Eye (tissue), 1 donor: ENCODE measurements at regions not wholly inside any gene's neighbourhood (a gene's known extent, or its start where the extent isn't known, plus 50 kb on each side); places are given as distances from the start of the nearest gene placed in this dataset.
"Not testable (repeated sequence)": the region's sequence is repeated elsewhere in the genome, so short reads cannot be mapped to it uniquely, and the experiment has no call there.

Experiments
- DNase-seq: peaks from one replicate; pipeline ENCODE4 v3.0.0-alpha.2; 2015

DNA sequence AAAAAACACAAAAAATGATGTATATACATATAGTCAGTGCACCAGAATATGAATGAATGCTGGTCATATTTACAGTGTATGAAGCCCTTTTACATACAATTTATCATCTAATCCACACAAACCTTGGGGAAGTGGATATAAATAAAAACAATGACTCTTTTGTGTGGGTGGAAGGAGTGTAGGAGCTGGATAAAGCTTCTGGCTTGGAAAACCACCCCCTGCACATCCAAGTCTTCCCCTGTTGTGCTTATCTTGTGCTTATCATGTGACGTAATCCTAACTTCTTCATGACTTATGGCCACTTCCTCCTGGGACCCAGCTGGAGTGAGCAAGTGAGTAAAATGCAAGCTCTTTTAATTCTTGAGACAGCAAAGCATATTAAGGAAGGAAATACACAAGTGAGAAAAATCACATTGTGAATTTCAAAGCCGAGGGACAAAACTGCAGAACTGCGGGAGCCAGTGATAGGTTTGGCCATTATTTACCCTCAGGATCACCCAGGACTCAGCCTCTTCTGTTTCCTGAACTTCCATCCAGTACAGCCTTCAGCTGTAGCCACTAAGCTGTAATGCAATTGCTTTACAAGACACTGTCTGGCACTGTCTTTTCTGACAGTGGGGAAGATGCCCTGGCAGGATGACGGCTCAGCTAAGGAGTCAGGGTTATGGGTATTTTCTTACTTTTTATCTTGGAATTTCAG is 104.0 kb upstream of the PPM1J start:
- DNase-seq: no peak

DNA sequence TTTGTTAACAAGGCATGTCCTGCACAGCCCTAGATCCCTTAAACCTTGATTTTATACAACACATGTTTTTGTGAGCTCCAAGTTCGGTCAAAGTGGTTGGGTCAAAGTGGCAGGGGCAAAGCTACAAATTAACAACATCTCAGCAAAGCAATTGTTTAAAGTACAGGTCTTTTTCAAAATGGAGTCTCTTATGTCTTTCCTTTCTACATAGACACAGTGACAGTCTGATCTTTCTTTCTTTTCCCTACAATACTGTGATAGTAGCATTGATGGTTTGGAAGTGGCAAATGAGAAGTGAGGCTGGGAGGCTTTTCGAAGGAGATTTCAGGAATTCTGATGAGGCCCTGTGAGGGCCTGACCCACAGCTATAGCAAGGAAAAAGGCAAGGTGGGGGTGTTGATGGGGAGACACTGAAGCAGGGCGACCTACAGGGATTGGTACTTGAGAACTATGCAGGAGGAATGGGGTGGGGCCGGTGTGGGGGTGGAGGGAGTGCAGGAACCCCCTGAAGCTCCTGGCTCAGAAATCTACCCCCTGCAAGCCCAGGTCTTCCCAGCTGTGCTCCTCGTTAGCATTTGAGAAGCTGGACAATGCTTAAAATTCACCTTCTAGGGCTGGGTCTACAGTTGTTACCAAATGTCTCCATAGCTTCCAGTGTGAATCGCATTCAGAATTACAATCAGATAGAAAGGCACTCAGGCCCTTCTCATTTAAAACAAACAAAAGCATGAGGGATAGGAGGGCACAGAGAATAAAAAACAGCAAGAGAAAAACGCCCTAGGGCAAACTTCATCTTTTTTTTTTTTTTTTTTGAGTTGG is 102.6 kb upstream of the PPM1J start:
- DNase-seq: no peak

DNA sequence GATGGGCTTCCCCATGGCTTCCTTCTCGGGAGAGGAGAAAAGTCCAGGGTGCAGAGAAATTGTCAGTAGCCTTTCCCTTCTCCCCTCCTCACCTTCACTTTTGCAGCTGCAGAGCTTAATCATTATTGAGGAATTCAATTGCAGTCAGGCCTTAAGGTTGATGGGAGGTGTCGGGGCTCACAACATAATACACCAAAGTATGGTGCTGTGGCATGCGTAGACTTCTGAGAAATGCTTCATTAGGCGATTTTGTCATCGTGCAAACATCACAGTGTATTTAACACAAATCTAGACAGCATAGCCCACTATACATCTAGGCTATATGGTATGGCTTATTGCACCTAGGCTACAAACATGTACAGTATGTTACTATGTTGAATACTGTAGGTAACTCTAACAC is 100.2 kb upstream of the PPM1J start:
- no peak for DNase-seq

DNA sequence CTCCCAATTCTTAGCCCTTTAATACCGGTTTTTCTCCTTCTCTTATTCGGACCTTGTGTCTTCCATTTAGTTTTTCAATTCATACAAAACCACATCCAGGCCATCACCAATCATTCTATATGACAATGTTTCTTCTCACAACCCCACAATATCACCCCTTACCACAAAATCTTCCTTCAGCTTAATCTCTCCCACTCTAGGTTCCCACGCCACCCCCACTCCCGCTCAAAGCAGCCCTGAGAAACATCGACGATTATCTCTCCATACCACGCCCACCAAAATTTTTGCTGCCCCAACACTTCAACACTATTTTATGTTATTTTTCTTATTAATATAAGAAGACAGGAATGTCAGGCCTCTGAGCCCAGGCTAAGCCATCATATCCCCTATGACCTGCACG is 99.5 kb upstream of the PPM1J start:
- DNase-seq: not testable (repeated sequence)

DNA sequence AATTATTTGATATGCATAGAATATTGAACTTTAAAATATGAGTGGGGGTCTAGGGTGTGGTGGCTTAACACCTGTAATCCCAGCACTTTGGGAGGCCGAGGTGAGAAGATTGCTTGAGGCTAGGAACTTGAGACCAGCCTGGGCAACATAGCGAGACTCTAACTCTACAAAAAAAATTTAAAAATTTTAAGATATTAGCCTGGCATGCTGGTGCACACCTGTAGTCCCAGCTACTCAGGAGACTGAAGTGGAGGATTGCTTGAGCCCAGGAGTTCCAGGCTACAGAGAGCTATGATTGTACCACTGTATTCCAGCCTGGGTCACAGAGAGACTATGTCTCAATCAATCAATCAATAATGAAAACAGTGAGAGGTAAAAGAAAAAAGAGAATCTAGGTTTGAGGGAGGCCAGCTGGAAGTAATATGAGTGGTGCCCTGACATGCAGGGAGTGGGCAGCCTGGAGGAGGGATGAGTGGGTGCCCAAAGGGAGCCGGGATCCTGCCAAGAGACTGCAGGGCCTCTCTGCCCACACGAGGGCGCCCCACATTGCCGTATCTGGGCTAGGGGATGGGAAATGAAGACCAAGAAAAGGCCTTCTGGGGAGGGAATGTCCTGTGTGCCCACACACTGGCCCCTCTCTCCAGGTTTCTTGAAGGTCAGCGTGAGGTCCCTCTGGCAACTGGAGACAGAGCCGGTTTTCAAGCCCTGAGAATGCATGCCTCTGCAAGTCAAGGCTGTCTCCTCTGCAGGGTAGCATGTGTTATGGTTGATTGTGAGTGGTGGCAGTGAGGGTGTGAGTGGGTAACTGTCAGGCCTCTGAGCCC is 93.9 kb upstream of the PPM1J start:
- peak; percentile 87 for DNase-seq

DNA sequence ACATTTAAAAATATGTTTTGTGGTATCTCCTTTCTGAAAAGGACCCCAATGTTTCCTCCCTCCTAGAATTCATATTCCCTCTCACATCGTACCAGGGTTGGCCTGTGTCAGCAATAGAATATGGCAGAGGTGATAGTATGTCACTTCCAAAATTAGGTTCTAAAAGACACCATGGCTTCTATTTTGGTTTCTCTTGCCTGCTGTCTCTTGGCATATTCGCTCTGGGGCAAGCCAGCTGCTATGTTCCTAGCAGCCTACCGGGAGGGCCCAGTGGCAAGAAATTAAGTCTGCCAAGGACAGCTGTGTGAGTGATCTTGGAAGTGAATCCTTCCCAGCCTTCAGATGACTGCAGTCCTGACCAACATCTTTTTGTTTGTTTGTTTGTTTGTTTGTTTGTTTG is 92.9 kb upstream of the PPM1J start:
- DNase-seq: no peak

DNA sequence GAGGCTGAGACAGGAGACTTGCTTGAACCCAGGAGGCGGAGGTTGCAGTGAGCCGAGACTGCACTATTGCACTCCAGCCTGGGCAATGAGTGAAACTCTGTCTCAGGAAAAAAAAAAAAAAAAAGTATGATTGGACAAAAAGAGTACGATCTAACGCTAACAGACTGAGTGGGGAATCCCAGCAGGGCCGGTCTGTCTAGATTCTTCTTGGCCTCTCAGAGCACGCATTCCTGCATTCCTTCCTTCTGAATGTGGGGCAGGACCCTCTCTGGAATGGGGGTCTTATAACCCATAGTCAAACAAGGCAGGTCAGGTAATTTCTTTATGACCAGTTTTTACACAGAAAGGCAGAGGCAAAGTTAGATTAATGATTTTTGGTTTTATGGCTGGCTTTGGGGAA is 92.0 kb upstream of the PPM1J start:
- no peak for DNase-seq

DNA sequence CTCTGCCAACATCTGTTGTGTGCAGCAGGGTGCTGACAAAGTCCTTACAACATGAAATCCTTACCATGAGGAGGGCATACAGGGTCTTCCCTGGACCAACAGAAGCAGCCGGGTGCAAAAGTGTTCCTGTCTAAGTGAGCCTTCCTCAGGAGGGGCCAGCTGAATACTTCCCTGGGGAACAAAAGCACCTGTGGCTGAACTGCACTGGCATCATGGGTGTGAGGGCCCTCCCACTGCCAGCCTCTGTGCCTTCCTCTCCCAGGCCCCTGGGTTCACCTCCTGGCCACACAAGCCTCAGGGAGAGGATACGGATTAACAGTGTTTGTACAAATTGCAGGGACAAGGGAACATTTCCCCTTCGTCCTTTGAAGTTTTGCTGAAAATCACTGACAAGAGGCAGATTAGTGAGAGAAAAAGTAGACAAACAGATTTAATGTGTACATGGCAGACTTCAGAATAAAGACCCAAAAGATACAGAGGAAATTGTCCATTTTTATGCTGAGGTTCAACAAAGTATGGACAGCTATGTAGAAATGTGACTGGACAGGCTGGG is 91.0 kb upstream of the PPM1J start:
- peak; percentile 18 for DNase-seq

DNA sequence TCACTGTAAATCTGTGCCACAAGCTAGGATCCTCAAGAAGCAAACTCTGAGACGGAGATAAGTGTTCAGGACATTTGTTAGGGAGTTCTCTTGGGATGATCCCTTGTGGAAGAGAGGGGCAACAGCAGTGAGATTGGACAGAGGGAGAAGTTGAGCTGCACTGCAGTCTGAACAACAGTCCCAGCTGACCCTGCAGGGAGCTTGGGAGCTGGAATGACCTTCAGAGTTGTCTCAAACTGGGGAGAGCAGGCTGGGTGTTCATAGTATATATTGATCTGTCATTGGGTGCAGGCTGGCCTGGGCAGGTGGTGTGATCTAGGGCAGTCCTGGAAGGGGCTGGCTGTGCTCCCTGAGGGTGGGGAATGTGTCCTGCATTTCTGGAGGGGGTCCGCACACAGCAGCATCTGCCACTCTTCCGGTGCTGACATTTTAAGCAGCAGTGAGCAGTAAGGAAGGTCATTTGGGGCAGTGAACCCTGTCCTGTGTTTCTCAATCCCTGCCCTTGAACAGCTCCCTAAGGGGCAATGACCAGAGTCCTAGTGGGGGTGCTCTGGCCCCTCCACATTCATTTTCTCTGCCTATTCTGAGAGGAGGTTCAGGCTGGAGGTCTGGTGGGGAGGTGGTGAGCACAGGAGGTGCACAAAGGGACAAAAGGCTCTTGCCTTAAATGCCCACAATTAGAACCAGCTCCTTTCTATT is 90.2 kb upstream of the PPM1J start:
- no peak for DNase-seq

DNA sequence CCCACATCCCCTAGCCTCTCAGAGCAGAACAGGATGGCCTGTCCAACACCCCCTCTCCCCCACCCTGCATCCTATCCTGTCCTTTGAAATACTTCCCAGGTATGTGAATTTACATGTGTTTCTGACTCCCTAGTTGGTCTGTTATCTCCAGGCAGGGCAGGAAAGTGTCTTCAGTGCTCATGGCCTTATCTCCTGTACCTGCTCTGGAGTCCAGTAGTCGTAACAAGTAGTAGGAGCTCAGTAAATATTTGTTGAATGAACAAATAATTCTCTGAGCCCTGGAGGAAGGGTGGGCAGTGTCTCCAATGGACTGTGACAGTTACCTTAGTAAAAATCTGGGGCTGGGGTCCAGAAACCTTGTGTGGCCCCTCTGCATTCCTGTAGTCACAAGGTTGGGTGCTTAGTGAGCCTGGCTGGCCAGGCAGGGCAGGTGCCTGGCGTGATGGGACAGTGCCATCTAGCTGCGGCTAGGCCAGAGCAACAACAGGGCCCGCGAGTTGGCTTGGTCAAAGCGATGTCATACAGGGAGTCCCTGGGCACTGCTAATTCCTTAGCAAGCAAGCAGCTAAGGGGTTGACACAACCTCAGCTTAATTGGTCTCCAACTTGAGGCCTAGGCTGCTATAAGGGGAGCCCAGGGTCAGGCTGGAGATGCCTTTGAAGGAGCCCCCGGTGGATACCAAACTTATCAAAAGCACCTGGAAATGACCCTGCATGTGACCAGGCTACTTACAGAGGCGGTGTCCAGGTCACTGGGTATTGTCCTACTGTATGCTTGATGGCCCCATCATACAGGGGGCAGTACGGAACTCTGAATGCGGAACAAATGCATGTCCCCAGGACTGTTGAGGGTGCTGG is 89.0 kb upstream of the PPM1J start:
- peak; percentile 83 for DNase-seq

DNA sequence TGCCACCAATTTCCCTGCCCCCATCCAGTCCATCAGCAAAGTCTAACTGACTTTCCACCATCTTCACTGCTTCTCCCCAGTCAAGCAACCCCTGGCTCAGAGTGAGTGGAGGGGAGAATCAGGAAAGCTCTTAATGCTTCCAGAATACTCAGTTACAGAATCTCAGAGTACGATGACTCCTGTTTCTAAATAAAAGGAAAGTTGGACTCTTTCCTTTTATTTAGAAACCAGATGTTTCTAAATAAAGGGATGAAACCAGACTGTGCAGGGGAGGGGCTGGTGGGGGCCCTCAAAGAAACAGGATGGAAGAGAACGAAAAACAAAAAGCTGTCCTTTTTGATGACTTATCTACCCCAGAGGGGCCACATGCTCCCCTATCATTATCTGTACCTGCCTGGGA is 85.2 kb upstream of the PPM1J start:
- DNase-seq: no peak

DNA sequence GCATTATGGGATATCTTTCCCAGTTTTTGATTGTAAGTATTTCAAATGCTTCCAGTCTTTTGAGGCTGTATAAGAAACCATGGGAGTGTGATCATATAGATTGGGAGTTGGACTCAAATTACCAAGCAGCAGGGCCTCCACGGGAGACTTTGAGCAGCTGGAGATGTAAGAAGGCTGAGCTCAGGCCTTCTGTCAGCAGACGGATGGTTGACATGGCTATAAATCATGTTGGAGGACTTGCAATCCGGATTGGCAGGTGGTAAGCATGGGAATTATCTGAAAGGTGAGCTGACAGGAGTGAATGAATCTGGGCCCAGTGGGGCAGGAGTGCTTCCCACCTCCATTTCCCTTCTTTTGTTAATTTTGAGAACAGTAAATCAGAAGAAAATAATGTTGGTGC is 83.2 kb upstream of the PPM1J start:
- no peak for DNase-seq

DNA sequence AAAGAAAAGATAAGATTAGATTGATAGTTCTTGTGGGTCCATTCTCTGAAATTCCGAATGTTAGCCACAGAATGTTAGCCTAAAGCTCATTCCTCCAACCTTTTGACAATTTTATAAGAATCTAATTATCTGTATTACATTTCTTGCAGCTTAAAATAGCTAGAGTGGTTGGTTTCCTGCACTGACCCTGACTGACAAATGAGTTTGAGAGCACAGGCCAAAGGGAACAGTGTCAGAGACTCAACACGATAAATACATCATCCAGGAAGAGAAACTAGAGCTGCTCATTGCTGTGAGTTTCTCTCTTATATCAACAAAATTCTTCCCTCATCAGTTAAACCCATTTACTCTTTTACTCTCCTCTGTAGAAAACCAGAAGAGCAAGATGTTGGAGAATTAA is 82.1 kb upstream of the PPM1J start:
- DNase-seq: no peak

DNA sequence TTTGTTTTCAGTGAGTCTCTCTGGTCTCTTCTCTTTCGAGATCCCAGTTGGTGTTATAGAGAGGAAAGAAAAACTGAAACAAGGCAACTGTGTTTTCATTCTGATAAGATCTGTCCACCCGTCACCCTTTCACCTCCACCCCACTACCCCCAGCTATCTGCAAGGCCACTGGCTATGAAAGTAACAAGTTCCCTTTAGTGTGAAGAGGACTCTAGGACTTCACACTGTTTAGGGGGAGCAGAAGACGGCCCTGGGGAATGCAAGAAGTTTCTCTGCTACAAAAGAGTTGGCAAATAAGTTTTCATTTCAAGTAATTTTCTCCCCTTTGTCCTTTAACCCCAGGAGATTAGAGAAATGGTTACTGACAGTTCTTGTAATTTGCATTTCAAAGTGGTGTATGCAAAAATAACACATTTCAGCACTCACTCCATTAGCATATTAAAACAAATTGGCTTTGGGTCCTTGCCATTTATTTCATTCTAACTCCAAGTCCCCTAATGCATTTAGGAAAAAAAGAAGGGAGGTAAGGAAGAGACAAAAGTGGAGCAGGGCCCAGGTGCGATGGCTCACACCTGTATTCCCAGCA is 79.6 kb upstream of the PPM1J start:
- no peak for DNase-seq

DNA sequence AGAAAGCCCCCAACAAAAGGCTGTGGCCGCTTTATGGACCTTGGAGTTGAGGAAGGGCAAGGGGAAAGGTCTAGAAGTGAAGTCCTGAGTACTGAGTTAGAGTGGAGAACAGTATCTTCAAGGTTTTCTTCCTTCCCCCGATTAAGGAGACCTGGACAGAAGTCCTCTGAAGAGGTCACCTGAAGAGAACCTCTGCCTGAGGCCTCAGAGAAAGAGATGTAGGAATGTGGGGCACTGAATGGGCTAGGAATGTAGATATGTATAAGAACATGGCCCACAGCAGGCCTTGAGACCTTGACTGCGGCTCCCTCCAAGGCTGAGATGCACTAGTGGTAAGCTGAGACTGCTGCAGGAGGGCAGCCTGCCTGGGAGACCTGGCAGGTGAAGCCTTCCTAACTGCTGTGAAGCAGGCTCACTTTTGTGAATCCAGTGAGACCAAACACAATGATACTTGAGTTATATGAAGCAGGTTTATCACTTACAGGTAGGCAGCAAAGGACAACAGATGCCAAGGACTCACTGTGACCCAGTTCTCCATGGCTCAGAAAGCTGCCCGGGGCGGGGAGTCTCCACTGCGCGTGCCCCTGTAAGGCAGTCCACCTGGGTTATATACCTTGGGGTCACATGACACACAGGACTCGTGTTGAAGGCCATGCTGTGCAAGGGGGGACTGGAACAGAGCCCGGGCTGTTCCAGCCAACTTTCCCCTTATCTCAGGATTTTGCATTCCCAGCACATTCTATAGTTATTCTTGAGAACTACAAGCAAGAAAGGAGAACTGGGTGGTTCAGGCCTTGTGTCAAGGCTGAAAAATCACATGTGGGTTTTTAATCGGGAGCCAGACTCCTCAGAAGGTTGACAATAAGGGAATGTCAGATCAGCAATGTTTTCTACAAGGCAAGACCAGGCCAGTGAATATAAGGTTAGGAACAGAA is 78.8 kb upstream of the PPM1J start:
- no peak for DNase-seq

DNA sequence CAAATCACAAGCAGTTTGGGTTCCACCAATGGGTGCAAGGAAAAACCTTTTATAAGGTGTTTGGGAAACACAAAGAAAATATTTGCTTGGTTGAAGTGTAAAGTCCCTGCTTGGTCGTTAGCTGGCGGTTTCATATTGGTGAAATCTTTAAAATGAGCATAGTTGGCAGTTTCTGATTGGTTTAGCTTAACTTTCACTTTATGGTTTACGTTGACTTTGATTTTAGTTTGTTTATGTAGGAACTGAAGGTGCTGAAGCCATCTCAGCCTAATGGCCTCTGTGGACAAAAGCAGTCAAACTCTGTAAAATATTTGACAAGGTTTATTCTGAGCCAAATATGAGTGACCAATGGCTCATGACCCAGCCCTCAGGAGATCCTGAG is 76.6 kb upstream of the PPM1J start:
- DNase-seq: no peak

DNA sequence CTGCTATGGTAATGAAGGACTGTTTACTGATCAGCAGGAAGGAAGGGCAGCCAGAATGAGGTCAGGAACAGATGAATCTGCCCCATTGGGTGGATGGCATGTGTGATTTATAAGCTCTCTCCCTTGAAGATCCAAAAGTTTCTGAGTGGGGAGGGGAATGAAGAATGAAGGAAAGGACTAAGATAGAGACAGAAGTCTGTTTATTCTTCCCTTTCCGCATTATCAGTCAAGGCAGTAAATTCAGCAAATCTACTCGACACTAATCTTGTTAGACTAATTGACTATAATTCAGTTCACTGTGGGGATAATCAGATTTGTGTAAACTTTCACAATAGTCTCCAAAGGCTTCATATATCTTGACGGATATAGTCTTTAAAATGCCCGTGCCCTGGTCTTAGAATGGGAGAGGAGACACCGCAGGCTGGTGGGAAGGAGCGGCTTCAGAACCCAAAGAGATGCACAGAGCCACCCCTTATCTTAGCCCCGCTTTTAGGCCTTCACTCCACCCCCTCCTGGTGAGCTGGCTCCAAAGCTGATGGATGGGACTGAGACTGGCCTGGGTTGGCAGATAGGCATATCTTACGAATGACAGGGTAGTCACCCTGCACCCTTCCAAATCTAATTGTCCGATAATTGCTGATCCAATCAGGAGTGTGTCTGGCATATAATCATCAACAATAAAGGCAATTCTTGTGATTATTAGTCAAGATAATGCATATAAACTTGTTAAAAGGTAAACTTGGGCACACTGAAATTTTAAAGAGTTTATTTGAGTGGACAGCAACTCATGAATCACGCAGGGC is 76.0 kb upstream of the PPM1J start:
- no peak for DNase-seq

DNA sequence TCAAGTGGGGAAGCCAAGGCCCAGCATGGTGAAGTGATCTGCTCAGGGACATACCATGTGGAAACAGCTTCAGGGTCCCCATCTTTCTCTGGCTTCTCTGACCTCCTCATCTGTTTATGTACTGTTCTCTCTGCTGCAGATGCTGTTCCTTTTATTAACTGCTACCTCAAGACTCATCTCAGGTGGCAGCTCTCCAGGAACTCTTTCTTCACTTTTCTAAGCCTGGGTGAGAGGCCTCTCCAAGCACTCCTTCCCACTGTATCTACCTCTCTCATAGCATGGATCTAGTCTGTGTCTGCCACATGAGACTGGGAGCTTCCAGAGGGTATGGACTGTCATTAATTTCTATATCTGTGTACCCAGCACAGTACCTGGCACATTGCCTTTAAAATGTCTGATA is 73.4 kb upstream of the PPM1J start:
- DNase-seq: no peak

DNA sequence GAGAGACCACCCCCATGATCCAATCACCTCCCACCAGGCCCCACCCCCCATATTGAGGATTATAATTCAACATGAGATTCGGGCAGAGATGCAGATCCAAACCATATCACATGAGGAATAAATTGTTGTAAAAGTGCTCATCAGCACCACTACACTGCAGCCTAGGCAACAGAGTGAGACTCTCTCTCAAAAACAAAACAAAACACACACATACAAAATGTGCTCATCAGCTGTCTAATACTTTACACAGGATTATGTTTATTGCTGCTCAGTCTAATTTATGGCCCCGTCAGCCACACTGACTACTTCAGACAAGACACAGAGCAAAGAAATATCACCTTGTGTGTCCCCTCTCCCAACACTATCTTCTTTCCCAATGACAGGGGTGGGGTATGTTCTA is 72.9 kb upstream of the PPM1J start:
- DNase-seq: no peak
